SK-N-MC (cell line): ENCODE measurements at regions not wholly inside any gene's neighbourhood (a gene's known extent, or its start where the extent isn't known, plus 50 kb on each side); places are given as distances from the start of the nearest gene placed in this dataset.

Experiments used
- EZH2 ChIP-seq: fragments of 200-600 bp; sonication (generic); IDR thresholded peaks from one replicate; pipeline ENCODE4 v1.6.1; 2017; ENCODE audit warnings: antibody characterized with exemption
- FOXP2 ChIP-seq: optimal IDR thresholded peaks from 2 replicates; pipeline ENCODE3; 2011; ENCODE audit warnings: mild to moderate bottlenecking, moderate library complexity; ENCODE audit not compliant: insufficient read depth; ENCODE audit errors: extremely low read length, control extremely low read depth
- POLR2AphosphoS5 ChIP-seq: IDR thresholded peaks from 2 replicates; pipeline ENCODE4 v1.6.1; 2012; ENCODE audit warnings: mild to moderate bottlenecking, low read depth, low read length, borderline replicate concordance

DNA sequence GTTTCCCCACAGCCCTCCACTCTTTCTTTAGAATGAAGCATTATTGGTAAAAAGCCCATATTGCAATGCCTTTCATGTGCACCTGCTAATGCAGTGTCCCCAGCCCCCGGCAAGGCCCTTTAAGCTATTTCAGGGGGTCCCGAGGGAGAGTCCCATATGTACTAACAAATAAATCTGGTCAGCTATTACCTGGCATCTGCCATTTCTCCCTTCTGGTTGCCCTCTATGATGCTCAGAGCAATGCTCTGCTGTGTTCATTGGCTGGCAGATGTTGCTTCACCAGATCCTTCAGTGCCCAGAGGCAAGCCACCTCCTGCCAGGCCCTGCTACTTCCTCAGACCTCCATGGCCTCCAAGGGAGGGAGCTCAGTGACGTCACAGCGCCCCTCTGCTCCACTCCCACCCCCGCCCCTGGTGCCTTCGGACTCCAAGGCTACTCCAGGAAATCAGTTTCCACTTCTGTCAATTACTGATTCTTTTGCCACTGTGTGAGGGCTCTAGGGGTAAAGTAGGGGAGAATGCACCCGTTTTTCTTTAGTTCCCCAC lies 201.1 kb upstream of the GLRA1 start:
- no peak for TF ChIP-seq EZH2
- no peak for TF ChIP-seq POLR2AphosphoS5
- TF ChIP-seq FOXP2, result no peak
